ENCODE measurements at regions not wholly inside any gene's neighbourhood (a gene's known extent, or its start where the extent isn't known, plus 50 kb on each side); places are given as distances from the start of the nearest gene placed in this dataset.

DNA sequence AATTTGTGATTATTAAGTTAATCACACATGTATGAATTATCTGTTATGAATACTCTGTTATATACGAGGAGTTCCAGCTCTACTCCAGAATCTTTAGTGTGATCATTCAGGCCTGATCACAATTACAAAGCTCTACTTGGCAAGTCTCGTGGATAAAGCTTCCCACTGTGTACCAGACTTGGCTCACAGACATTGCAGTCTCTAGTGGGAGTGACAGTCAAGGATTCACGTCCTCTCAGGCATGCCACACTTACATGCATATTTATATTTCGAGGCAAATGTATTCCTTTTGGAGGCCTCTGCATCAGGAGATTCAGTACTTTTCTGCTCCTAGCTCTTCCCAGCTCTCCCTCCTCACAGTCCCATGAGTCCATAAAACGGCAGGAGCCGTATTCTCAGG is 403.4 kb upstream of the CDH7 start:
- no peak overlapping the region for H3K4me3 Mint-ChIP-seq (ENCODE audit: low read depth, unreplicated experiment)
- TF ChIP-seq, protein P1, sequence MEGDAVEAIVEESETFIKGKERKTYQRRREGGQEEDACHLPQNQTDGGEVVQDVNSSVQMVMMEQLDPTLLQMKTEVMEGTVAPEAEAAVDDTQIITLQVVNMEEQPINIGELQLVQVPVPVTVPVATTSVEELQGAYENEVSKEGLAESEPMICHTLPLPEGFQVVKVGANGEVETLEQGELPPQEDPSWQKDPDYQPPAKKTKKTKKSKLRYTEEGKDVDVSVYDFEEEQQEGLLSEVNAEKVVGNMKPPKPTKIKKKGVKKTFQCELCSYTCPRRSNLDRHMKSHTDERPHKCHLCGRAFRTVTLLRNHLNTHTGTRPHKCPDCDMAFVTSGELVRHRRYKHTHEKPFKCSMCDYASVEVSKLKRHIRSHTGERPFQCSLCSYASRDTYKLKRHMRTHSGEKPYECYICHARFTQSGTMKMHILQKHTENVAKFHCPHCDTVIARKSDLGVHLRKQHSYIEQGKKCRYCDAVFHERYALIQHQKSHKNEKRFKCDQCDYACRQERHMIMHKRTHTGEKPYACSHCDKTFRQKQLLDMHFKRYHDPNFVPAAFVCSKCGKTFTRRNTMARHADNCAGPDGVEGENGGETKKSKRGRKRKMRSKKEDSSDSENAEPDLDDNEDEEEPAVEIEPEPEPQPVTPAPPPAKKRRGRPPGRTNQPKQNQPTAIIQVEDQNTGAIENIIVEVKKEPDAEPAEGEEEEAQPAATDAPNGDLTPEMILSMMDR (IDR thresholded peaks at IDR 0.05; ENCODE audit: unreplicated experiment) = no peak
- no peak for DNase-seq
- CTCF ChIA-PET = no interaction called here
- intact Hi-C loops (cut with micrococcal nuclease; ENCODE audit: unreplicated experiment) = no loop called here
- H3K27ac Mint-ChIP-seq (ENCODE audit: unreplicated experiment) = no peak overlapping the region
- no TSS peak for BruUV-seq (replicated peaks)
- no peaks in the 10 kb centered on the region for H3K36me3 Mint-ChIP-seq (ENCODE audit: insufficient read depth, unreplicated experiment)
- H3K27me3 Mint-ChIP-seq (ENCODE audit: unreplicated experiment) = no peaks in the 10 kb centered on the region
- H3K4me1 Mint-ChIP-seq (ENCODE audit: low read depth, unreplicated experiment) = peaks cover 5% of the 10 kb centered on the region
- no peaks in the 10 kb centered on the region for H3K9me3 Mint-ChIP-seq (ENCODE audit: low read depth, unreplicated experiment)

DNA sequence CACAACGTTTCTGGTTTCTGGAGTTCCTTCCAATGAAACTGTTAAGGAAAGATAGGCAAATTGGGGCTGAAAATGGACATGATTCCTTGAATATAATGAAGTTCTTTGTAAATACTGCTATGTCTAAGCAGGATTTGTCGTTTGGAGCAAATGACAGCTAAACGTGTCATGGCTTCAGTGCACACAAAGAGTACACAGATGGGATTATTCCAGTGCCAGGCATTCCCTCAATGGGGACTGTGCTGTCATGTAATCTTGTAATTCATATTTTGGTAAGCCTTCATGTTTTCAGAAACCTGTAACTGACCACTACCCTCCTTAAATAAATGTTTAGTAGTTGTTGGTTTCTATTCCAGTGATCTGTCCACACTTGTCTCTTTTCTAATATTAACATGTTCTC is 404.7 kb upstream of the CDH7 start:
- H3K36me3 Mint-ChIP-seq (ENCODE audit: insufficient read depth, unreplicated experiment) = no peaks in the 10 kb centered on the region
- DNase-seq = no peak
- no peaks in the 10 kb centered on the region for H3K9me3 Mint-ChIP-seq (ENCODE audit: low read depth, unreplicated experiment)
- BruUV-seq (replicated peaks) = no TSS peak
- TF ChIP-seq, protein P1 (IDR thresholded peaks at IDR 0.05; ENCODE audit: unreplicated experiment) = no peak
- H3K27ac Mint-ChIP-seq (ENCODE audit: unreplicated experiment) = no peak overlapping the region
- intact Hi-C loops (cut with micrococcal nuclease; ENCODE audit: unreplicated experiment) = no loop called here
- H3K4me3 Mint-ChIP-seq (ENCODE audit: low read depth, unreplicated experiment) = no peak overlapping the region
- H3K4me1 Mint-ChIP-seq (ENCODE audit: low read depth, unreplicated experiment) = peaks cover 5% of the 10 kb centered on the region
- no peaks in the 10 kb centered on the region for H3K27me3 Mint-ChIP-seq (ENCODE audit: unreplicated experiment)
- CTCF ChIA-PET = no interaction called here

DNA sequence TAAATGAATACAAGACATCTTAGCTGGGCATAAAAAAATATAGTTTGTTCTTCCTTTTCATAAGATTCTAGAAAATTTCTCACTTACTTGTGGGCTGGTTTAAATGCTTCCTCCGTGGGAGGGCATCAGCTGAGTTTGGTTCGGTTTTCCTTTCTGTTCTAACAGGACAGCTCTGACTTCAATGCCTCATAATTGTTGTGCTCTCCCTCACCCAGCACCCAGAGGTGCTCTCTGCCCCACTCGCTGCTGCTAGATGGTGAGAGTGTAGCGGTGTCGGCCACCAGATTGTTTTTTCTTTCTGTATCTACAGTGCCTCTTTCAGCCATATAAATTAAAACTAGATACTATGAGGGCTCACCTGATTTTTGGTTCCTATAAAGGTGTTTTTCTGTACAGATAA is 407.2 kb upstream of the CDH7 start:
- BruUV-seq (replicated peaks) = no TSS peak
- Mint-ChIP-seq H3K4me1 (ENCODE audit: low read depth, unreplicated experiment) (peaks cover 5% of the 10 kb centered on the region), H3K4me3 (ENCODE audit: low read depth, unreplicated experiment) (no peak overlapping the region), H3K9me3 (ENCODE audit: low read depth, unreplicated experiment) (no peaks in the 10 kb centered on the region), H3K36me3 (ENCODE audit: insufficient read depth, unreplicated experiment) (no peaks in the 10 kb centered on the region), H3K27ac (ENCODE audit: unreplicated experiment) (no peak overlapping the region), H3K27me3 (ENCODE audit: unreplicated experiment) (no peaks in the 10 kb centered on the region)
- no peak for DNase-seq
- TF ChIP-seq, protein P1 (IDR thresholded peaks at IDR 0.05; ENCODE audit: unreplicated experiment) = no peak
- CTCF ChIA-PET = no interaction called here
- intact Hi-C loops (cut with micrococcal nuclease; ENCODE audit: unreplicated experiment) = no loop called here

DNA sequence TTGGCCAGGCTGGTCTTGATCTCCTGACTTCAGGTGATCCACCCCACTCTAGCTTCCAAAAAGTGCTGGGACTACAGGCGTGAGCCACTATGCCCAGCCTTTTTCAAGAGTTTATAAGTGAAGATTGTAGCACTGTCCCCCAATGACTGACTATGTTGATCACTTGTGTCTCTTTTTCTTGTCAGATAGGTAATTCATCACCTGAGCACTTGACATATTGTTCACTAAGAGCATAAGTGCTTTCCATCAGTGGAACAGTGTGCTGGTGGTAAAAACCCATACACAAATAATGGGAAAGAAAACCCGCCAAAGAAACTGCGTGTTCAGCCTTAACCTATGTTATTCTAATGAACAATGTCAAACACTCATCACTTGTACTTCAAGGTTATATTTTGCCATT is 414.4 kb upstream of the CDH7 start:
- Mint-ChIP-seq H3K36me3 (ENCODE audit: insufficient read depth, unreplicated experiment) (no peaks in the 10 kb centered on the region), H3K4me3 (ENCODE audit: low read depth, unreplicated experiment) (no peak overlapping the region), H3K9me3 (ENCODE audit: low read depth, unreplicated experiment) (peaks cover 3% of the 10 kb centered on the region), H3K27me3 (ENCODE audit: unreplicated experiment) (no peaks in the 10 kb centered on the region), H3K4me1 (ENCODE audit: low read depth, unreplicated experiment) (no peaks in the 10 kb centered on the region), H3K27ac (ENCODE audit: unreplicated experiment) (no peak overlapping the region)
- CTCF ChIA-PET = interaction anchor here (0.7 kb wide), 1 partner anchor 13 kb away, joined by 3 read pairs; no protein-coding TSS in a partner anchor
- intact Hi-C loops (cut with micrococcal nuclease; ENCODE audit: unreplicated experiment) = no loop called here
- no peak for DNase-seq
- TF ChIP-seq, protein P1 (IDR thresholded peaks at IDR 0.05; ENCODE audit: unreplicated experiment) = no peak
- no TSS peak for BruUV-seq (replicated peaks)

DNA sequence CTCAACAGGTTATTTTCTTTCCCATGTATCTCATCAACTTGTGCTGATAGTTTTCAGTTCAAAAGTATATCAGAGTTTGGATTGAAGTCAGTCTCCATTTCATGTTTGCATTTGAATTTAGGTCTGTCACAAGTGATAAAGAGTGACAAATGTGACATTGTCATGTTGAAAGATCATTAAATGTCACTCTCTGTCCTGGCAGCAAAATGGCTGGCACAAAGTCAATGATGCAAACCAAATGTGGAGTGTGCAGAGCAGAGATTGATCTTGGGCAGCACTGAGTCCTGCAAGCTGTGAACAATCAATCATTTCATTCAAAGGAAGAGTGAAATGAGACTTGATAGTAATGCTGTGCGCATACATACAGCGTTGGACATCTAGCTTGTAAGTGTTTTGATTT is 421.8 kb upstream of the CDH7 start:
- intact Hi-C loops (cut with micrococcal nuclease; ENCODE audit: unreplicated experiment) = no loop called here
- CTCF ChIA-PET = no interaction called here
- TF ChIP-seq, protein P1 (IDR thresholded peaks at IDR 0.05; ENCODE audit: unreplicated experiment) = no peak
- Mint-ChIP-seq H3K4me1 (ENCODE audit: low read depth, unreplicated experiment) (no peaks in the 10 kb centered on the region), H3K9me3 (ENCODE audit: low read depth, unreplicated experiment) (peaks cover 2% of the 10 kb centered on the region), H3K27me3 (ENCODE audit: unreplicated experiment) (no peaks in the 10 kb centered on the region), H3K36me3 (ENCODE audit: insufficient read depth, unreplicated experiment) (no peaks in the 10 kb centered on the region), H3K27ac (ENCODE audit: unreplicated experiment) (no peak overlapping the region), H3K4me3 (ENCODE audit: low read depth, unreplicated experiment) (no peak overlapping the region)
- DNase-seq = no peak
- no TSS peak for BruUV-seq (replicated peaks)
